Endothelial cell of umbilical vein (primary cell): ENCODE measurements at regions not wholly inside any gene's neighbourhood (a gene's known extent, or its start where the extent isn't known, plus 50 kb on each side); places are given as distances from the start of the nearest gene placed in this dataset.

Experiments used
- BruUV-seq: library from RNA; stranded (reverse); fragments of 400-500 nt; replicated peaks from 2 replicates; lab custom pipeline; 2021; lab: Mats Ljungman, UMichigan
- CTCF ChIA-PET: fragments of 300-600, 350-600 bp; sonication (Branson Sonifier 250); formaldehyde crosslinking; loops from one replicate; lab custom pipeline; 2021; ENCODE audit warnings: antibody characterized with exemption, inconsistent platforms; lab: Charles Lee
- POLR2A ChIA-PET: fragments of 300-600, 350-600 bp; sonication (Branson Sonifier 250); formaldehyde crosslinking; loops from one replicate; lab custom pipeline; 2021; ENCODE audit warnings: antibody characterized with exemption, inconsistent platforms; lab: Charles Lee
- DNase-seq: peaks from one replicate; pipeline ENCODE4 v3.0.0-alpha.2; 2011; ENCODE audit warnings: low read depth, low spot score
- FAIRE-seq: peaks from 2 replicates; lab custom pipeline; 2011; peaks lifted over from hg19 to GRCh38; lab: Jason Lieb, UNC
- H2AFZ ChIP-seq: 2 replicates; pipeline ENCODE4 v1.6.0; 2012; ENCODE audit warnings: low read depth, low read length, control low read depth, inconsistent platforms
- H3K27ac ChIP-seq: 2 replicates; pipeline ENCODE4 v1.5.1; 2011; ENCODE audit warnings: low read depth, mild to moderate bottlenecking, control low read depth, low read length, moderate library complexity; ENCODE audit not compliant: insufficient read depth
- H3K27me3 ChIP-seq, 2 experiments: 2 replicates each; pipeline versions ENCODE4 v1.6.0 to v1.6.1; 2011; ENCODE audit warnings: low read length in 2 of 2, mixed read lengths in 1 of 2; ENCODE audit not compliant: control insufficient read depth in 2 of 2, insufficient read depth in 2 of 2
- H3K36me3 ChIP-seq, 2 experiments: 2 replicates in 1 of 2; 3 replicates in 1 of 2; pipeline ENCODE4 v1.5.1; 2011; ENCODE audit warnings: low read length in 2 of 2, mild to moderate bottlenecking in 1 of 2, moderate library complexity in 1 of 2; ENCODE audit not compliant: control insufficient read depth in 2 of 2, insufficient read depth in 2 of 2; ENCODE audit errors: extremely low read depth in 1 of 2
- H3K4me1 ChIP-seq: 3 replicates; pipeline ENCODE4 v1.5.1; 2011; ENCODE audit warnings: mild to moderate bottlenecking, low read length; ENCODE audit not compliant: control insufficient read depth, insufficient read depth; ENCODE audit errors: extremely low read depth
- H3K4me2 ChIP-seq: 2 replicates; pipeline ENCODE4 v1.6.1; 2011; ENCODE audit warnings: low read length, control low read depth, mixed read lengths; ENCODE audit not compliant: insufficient read depth
- H3K4me3 ChIP-seq, 3 experiments: fragments of 200-600 bp in 1 of 3; sonication (generic), shearing (Covaris generic) in 1 of 3; replicated peaks in 1 of 3; 2 replicates each; pipeline ENCODE4 v1.5.1; 2011 to 2016; ENCODE audit warnings: control low read depth in 3 of 3, low read length in 3 of 3, mild to moderate bottlenecking in 2 of 3, inconsistent platforms in 1 of 3, low read depth in 1 of 3, moderate library complexity in 1 of 3; ENCODE audit not compliant: insufficient read depth in 1 of 3
- H3K79me2 ChIP-seq: 2 replicates; pipeline ENCODE4 v1.6.0; 2012; ENCODE audit warnings: low read length, inconsistent platforms; ENCODE audit not compliant: control insufficient read depth, insufficient read depth
- H3K9ac ChIP-seq: replicated peaks from 2 replicates; pipeline ENCODE3; 2011; ENCODE audit warnings: low read length, control low read depth; ENCODE audit not compliant: insufficient read depth; ENCODE audit errors: extremely low read depth
- H3K9me1 ChIP-seq: replicated peaks from 3 replicates; pipeline ENCODE4 v1.6.0; 2011; ENCODE audit warnings: mild to moderate bottlenecking, low read length; ENCODE audit not compliant: control insufficient read depth, insufficient read depth; ENCODE audit errors: extremely low read depth
- H3K9me3 ChIP-seq: replicated peaks from 2 replicates; pipeline ENCODE4 v1.5.1; 2012; ENCODE audit warnings: low read length, inconsistent platforms; ENCODE audit not compliant: control insufficient read depth, insufficient read depth
- H4K20me1 ChIP-seq: replicated peaks from 2 replicates; pipeline ENCODE3; 2011; ENCODE audit warnings: mild to moderate bottlenecking, low read length; ENCODE audit not compliant: control insufficient read depth, insufficient read depth; ENCODE audit errors: extremely low read depth
- EZH2 ChIP-seq: IDR thresholded peaks from 2 replicates; pipeline ENCODE4 v1.6.1; 2012; ENCODE audit warnings: borderline replicate concordance, low read depth, mild to moderate bottlenecking, moderate library complexity, low read length, inconsistent platforms; ENCODE audit not compliant: severe bottlenecking
- FOS ChIP-seq: IDR thresholded peaks from 2 replicates; pipeline ENCODE4 v1.6.1; 2011; ENCODE audit warnings: mild to moderate bottlenecking, low read length, moderate library complexity, borderline replicate concordance; ENCODE audit not compliant: insufficient read depth
- GATA2 ChIP-seq: IDR thresholded peaks from 2 replicates; pipeline ENCODE4 v1.7.0; 2011; ENCODE audit warnings: low read depth, mild to moderate bottlenecking, moderate library complexity, mixed read lengths, low read length; ENCODE audit not compliant: insufficient read length, insufficient read depth
- JUN ChIP-seq: IDR thresholded peaks from 2 replicates; pipeline ENCODE4 v1.6.1; 2011; ENCODE audit warnings: borderline replicate concordance, low read depth; ENCODE audit not compliant: insufficient read length, insufficient read depth
- MAX ChIP-seq: IDR thresholded peaks from 2 replicates; pipeline ENCODE4 v1.6.1; 2011; ENCODE audit not compliant: insufficient read depth, insufficient read length
- MYC ChIP-seq: IDR thresholded peaks from one replicate; pipeline ENCODE4 v1.6.1; 2011; ENCODE audit warnings: mild to moderate bottlenecking, low read depth, low read length
- POLR2A ChIP-seq: IDR thresholded peaks from 2 replicates; pipeline ENCODE4 v1.6.1; 2012; ENCODE audit warnings: low read depth, mild to moderate bottlenecking, control low read depth, low read length
- POLR2AphosphoS5 ChIP-seq: IDR thresholded peaks from 2 replicates; pipeline ENCODE4 v1.6.1; 2012; ENCODE audit warnings: low read depth, mild to moderate bottlenecking, control low read depth, low read length, moderate library complexity; ENCODE audit not compliant: insufficient read depth
- dilution Hi-C: fragments of 300-500 bp; cut with MboI; formaldehyde crosslinking; loops from one replicate; pipeline ENCODE4 v1.15.0; 2019; ENCODE audit warnings: low sequenced_read_pairs; ENCODE audit not compliant: extremely low pct_ligation_motif_present
- intact Hi-C: fragments of 100-400 bp; cut with micrococcal nuclease; formaldehyde crosslinking; loops from one replicate; pipeline ENCODE4 v1.10.0; 2022
- TF ChIP-seq, protein P1 (sequence below), 2 donors: IDR thresholded peaks; 1 replicate in 1 of 2; 2 replicates in 1 of 2; pipeline ENCODE4 v1.5.1; 2011; ENCODE audit warnings: low read length in 2 of 2, mild to moderate bottlenecking in 2 of 2, moderate library complexity in 2 of 2, control low read depth in 1 of 2, inconsistent platforms in 1 of 2, low read depth in 1 of 2; ENCODE audit not compliant: insufficient read depth in 1 of 2; ENCODE audit errors: extremely low read depth in 1 of 2

DNA sequence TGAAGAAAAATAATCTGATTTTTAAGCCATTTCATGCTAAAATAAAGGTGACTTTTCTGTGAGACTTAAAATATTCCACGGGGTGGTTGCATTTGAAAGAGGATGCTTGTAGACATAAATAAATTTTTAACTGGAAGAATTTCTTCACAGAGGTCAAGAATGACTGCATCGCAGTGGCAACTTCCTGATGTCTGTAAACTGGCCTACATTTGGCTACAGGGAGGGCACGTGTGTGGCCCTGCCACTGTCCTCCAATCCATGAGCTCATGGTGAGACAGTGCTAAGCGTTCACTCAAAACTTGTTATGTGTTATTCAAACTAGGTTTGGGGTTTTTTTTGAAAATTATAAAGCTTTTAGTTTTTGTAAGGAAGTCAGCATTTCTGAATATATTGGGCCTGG, 1089.3 kb downstream of the EFNB2 start:
- BruUV-seq = no TSS peak
- Histone ChIP-seq H3K27me3 (no peaks in the 10 kb centered on the region), H3K9ac (no peak overlapping the region), H3K4me2 (no peak overlapping the region), H3K27ac (no peak overlapping the region), H3K4me1 (peaks cover 17% of the 10 kb centered on the region), H4K20me1 (no peaks in the 10 kb centered on the region), H3K9me1 (no peaks in the 10 kb centered on the region), H3K9me3 (no peaks in the 10 kb centered on the region), H3K36me3 (no peaks in the 10 kb centered on the region), H2AFZ (no peak overlapping the region), H3K4me3 (no peak overlapping the region), H3K79me2 (no peaks in the 10 kb centered on the region)
- FAIRE-seq (no peak), DNase-seq (no peak)
- POLR2A ChIA-PET = no interaction called here
- intact Hi-C loops (loop anchor here (10.0 kb wide), 2 partner anchors 899 to 929 kb away; no protein-coding TSS in a partner anchor), dilution Hi-C loops (no loop called here)
- CTCF ChIA-PET = interaction anchor here (1.0 to 1.4 kb wide), 3 partner anchors 9 to 1090 kb away, joined by 3 read pairs; partner anchors contain the start of gene EFNB2
- TF ChIP-seq MYC = no peak
- no peak for TF ChIP-seq GATA2
- TF ChIP-seq MAX = no peak
- no peak for TF ChIP-seq FOS
- TF ChIP-seq POLR2AphosphoS5 = no peak
- TF ChIP-seq, protein P1, sequence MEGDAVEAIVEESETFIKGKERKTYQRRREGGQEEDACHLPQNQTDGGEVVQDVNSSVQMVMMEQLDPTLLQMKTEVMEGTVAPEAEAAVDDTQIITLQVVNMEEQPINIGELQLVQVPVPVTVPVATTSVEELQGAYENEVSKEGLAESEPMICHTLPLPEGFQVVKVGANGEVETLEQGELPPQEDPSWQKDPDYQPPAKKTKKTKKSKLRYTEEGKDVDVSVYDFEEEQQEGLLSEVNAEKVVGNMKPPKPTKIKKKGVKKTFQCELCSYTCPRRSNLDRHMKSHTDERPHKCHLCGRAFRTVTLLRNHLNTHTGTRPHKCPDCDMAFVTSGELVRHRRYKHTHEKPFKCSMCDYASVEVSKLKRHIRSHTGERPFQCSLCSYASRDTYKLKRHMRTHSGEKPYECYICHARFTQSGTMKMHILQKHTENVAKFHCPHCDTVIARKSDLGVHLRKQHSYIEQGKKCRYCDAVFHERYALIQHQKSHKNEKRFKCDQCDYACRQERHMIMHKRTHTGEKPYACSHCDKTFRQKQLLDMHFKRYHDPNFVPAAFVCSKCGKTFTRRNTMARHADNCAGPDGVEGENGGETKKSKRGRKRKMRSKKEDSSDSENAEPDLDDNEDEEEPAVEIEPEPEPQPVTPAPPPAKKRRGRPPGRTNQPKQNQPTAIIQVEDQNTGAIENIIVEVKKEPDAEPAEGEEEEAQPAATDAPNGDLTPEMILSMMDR (IDR thresholded peaks at IDR 0.05; ENCODE audit: extremely low read depth in 1 of 2, insufficient read depth in 1 of 2, low read depth in 1 of 2, low read length in 2 of 2) = no peak
- TF ChIP-seq POLR2A = no peak
- no peak for TF ChIP-seq JUN
- no peak for TF ChIP-seq EZH2
